Mucosa of descending colon (tissue), 3 donors: ENCODE measurements at regions not wholly inside any gene's neighbourhood (a gene's known extent, or its start where the extent isn't known, plus 50 kb on each side); places are given as distances from the start of the nearest gene placed in this dataset.

Source experiments
- ATAC-seq: fragments of 200-7000 bp; cut with Tn5 transposase; one replicate; pipeline ENCODE4 v1.9.1; 2020; ENCODE audit warnings: mild to moderate bottlenecking, moderate library complexity
- DNase-seq, 3 donors: peaks; one replicate each; pipeline ENCODE4 v3.0.0-alpha.2; 2020
- H3K36me3 ChIP-seq: fragments of 200-600 bp; one replicate; pipeline ENCODE4 v1.8.0; 2021; ENCODE audit warnings: low read depth, mild to moderate bottlenecking
- H3K4me1 ChIP-seq: fragments of 200-600 bp; one replicate; pipeline ENCODE4 v1.8.0; 2021; ENCODE audit warnings: low read depth, mild to moderate bottlenecking
- H3K4me3 ChIP-seq: fragments of 200-600 bp; one replicate; pipeline ENCODE4 v1.8.0; 2021; ENCODE audit warnings: mild to moderate bottlenecking
- H3K9me3 ChIP-seq: fragments of 200-600 bp; one replicate; pipeline ENCODE4 v1.8.0; 2021; ENCODE audit warnings: mild to moderate bottlenecking
- CTCF ChIP-seq: fragments of 200-600 bp; IDR thresholded peaks from one replicate; pipeline ENCODE4 v1.8.0; 2022; ENCODE audit warnings: antibody characterized with exemption, mild to moderate bottlenecking
- intact Hi-C, 2 donors: fragments of 100-400 bp; cut with DNase I in 1 of 2; cut with micrococcal nuclease in 1 of 2; formaldehyde crosslinking; loops; one replicate each; pipeline versions ENCODE4 v1.11.0 to v1.11.1; 2022; cut with DNase I, micrococcal nuclease
- donor health status: DM: no; HTN: no; CAD: no; lungs with moderate emphysema.
- donor health status: DM: no; HTN: no; CAD: no.
- donor health status: DM: no; HTN: yes; CAD: no.

- Histone ChIP-seq H3K9me3 (peaks cover 9% of the 10 kb centered on the region), H3K36me3 (no peaks in the 10 kb centered on the region), H3K4me1 (no peaks in the 10 kb centered on the region), H3K4me3 (no peak overlapping the region)
- DNase-seq (no peak), ATAC-seq (no peak)
- intact Hi-C loops: no loop called here
- no peak for TF ChIP-seq CTCF
Measured at GRCh38 chr15:95953032-95953431, 377.5 kb upstream of the NR2F2 start.

- Histone ChIP-seq H3K9me3 (peaks cover 15% of the 10 kb centered on the region), H3K36me3 (no peaks in the 10 kb centered on the region), H3K4me1 (no peaks in the 10 kb centered on the region), H3K4me3 (no peak overlapping the region)
- no peak for TF ChIP-seq CTCF
- no peak for ATAC-seq
- intact Hi-C loops: no loop called here
- no peak for DNase-seq
Measured at GRCh38 chr15:95957861-95958260, 372.6 kb upstream of the NR2F2 start.

- ATAC-seq (no peak), DNase-seq (no peak)
- H3K9me3 ChIP-seq: peaks cover 15% of the 10 kb centered on the region
- H3K4me1 ChIP-seq: no peaks in the 10 kb centered on the region
- no peaks in the 10 kb centered on the region for H3K36me3 ChIP-seq
- intact Hi-C loops: no loop called here
- no peak overlapping the region for H3K4me3 ChIP-seq
- no peak for TF ChIP-seq CTCF
Measured at GRCh38 chr15:95958382-95958781, 372.1 kb upstream of the NR2F2 start.

- intact Hi-C loops: no loop called here
- ATAC-seq (no peak), DNase-seq (no peak)
- no peak for TF ChIP-seq CTCF
- H3K9me3 ChIP-seq: no peaks in the 10 kb centered on the region
- no peak overlapping the region for H3K4me3 ChIP-seq
- no peaks in the 10 kb centered on the region for H3K36me3 ChIP-seq
- H3K4me1 ChIP-seq: no peaks in the 10 kb centered on the region
Measured at GRCh38 chr15:95968856-95969255, 361.6 kb upstream of the NR2F2 start.

GRCh38 chr15:95970326-95970725 lies 360.2 kb upstream of the NR2F2 start:
- Histone ChIP-seq H3K9me3 (no peaks in the 10 kb centered on the region), H3K4me1 (no peaks in the 10 kb centered on the region), H3K36me3 (no peaks in the 10 kb centered on the region), H3K4me3 (no peak overlapping the region)
- intact Hi-C loops: no loop called here
- DNase-seq (no peak), ATAC-seq (no peak)
- TF ChIP-seq CTCF: no peak

- no peaks in the 10 kb centered on the region for H3K9me3 ChIP-seq
- DNase-seq (peak in 1 of 3 donors; percentile 21), ATAC-seq (no peak)
- no peak overlapping the region for H3K4me3 ChIP-seq
- TF ChIP-seq CTCF: no peak
- H3K4me1 ChIP-seq: no peaks in the 10 kb centered on the region
- intact Hi-C loops: no loop called here
- H3K36me3 ChIP-seq: no peaks in the 10 kb centered on the region
Measured at GRCh38 chr15:95972041-95972553, 358.4 kb upstream of the NR2F2 start.
